Left lung (tissue), 4 donors: ENCODE measurements at regions not wholly inside any gene's neighbourhood (a gene's known extent, or its start where the extent isn't known, plus 50 kb on each side); places are given as distances from the start of the nearest gene placed in this dataset.

Experiments
- ATAC-seq: fragments of 200-7000 bp; cut with Tn5 transposase; one replicate; pipeline ENCODE4 v1.9.1; 2020; ENCODE audit warnings: moderate library complexity
- DNase-seq, 4 donors: peaks; one replicate each; pipeline ENCODE4 v3.0.0-alpha.2; 2013 to 2020
- H3K27ac ChIP-seq, 2 donors: fragments of 200-600 bp; sonication (generic) in 1 of 2; one replicate each; pipeline versions ENCODE4 v1.5.0 to v1.8.0; 2020 to 2021
- H3K27me3 ChIP-seq, 2 donors: fragments of 200-600 bp; sonication (generic) in 1 of 2; one replicate each; pipeline versions ENCODE4 v1.5.0 to v1.8.0; 2020 to 2021
- H3K36me3 ChIP-seq, 2 donors: fragments of 200-600 bp; sonication (generic) in 1 of 2; one replicate each; pipeline versions ENCODE4 v1.5.0 to v1.8.0; 2020 to 2021
- H3K4me1 ChIP-seq, 2 donors: fragments of 200-600 bp; one replicate each; pipeline ENCODE4 v1.8.0; 2021
- H3K4me3 ChIP-seq, 2 donors: fragments of 200-600 bp; sonication (generic) in 1 of 2; one replicate each; pipeline versions ENCODE4 v1.5.0 to v1.8.0; 2020 to 2021; ENCODE audit warnings: mild to moderate bottlenecking in 1 of 2
- H3K9me3 ChIP-seq, 2 donors: fragments of 200-600 bp; sonication (generic) in 1 of 2; one replicate each; pipeline versions ENCODE4 v1.5.0 to v1.8.0; 2020 to 2021
- CTCF ChIP-seq, 2 donors: fragments of 200-600 bp; sonication (generic) in 1 of 2; IDR thresholded peaks; one replicate each; pipeline versions ENCODE4 v1.5.0 to v1.8.0; 2021; ENCODE audit warnings: antibody characterized with exemption in 2 of 2
- intact Hi-C, 2 donors: fragments of 100-400 bp; cut with DNase I; formaldehyde crosslinking; loops; one replicate each; pipeline versions ENCODE4 v1.11.2 to v1.14.2; 2022
- donor health status: DM: no; HTN: yes; CAD: no.
- donor health status: DM: no; HTN: no; CAD: no.

DNA sequence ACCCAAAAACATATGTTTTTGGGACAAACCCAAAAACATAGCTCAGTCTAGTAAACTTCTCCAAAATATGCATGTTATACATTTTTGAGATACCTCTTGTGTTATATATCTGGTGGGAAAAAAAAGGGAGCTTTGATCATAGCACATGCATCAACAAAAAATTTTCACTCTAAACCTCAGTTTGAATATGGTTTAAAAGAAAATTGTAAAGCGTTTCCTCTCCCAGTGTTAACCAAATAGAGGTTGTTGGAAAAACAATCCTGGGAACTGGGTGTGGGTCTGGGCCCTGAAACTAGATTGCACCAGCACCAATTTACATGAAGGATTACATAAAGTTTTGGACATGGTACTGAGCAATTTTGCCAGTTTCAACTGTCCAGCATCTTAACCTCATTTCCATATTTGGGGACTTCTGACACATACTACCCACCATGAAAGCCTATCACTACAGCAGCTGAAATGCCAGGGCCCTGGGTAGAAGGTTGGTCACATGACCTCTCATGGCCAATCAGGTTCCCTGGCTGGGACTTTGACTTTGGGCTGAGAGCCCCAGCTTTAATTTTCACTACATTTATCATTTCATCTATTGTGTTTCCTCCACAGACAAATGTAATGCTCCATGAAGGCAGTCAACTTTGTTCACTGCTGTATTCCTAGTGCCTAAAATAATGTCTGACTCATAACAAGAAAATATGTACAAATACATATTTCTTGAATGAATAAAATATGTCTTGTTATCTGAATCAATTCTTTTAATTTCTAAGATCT lies 150.7 kb downstream of the SETD4 start:
- Histone ChIP-seq H3K36me3 (no peaks in the 10 kb centered on the region), H3K4me3 (no peak overlapping the region), H3K4me1 (peaks cover 0 to 9% of the 10 kb centered on the region in 2 donors), H3K27ac (no peak overlapping the region), H3K27me3 (no peaks in the 10 kb centered on the region), H3K9me3 (no peaks in the 10 kb centered on the region)
- no peak for TF ChIP-seq CTCF (IDR thresholded peaks at IDR 0.05)
- DNase-seq (no peak), ATAC-seq (no peak)
- intact Hi-C loops, result no loop called here

GRCh38 chr21:35908311-35909078 lies 151.8 kb downstream of the SETD4 start:
- peaks cover 0 to 9% of the 10 kb centered on the region in 2 donors for H3K4me1 ChIP-seq
- TF ChIP-seq CTCF (IDR thresholded peaks at IDR 0.05), result no peak
- H3K27me3 ChIP-seq, result no peaks in the 10 kb centered on the region
- H3K27ac ChIP-seq, result no peak overlapping the region
- no peak for ATAC-seq
- no peaks in the 10 kb centered on the region for H3K36me3 ChIP-seq
- no peaks in the 10 kb centered on the region for H3K9me3 ChIP-seq
- DNase-seq, result no peak
- intact Hi-C loops, result no loop called here
- H3K4me3 ChIP-seq, result no peak overlapping the region

DNA sequence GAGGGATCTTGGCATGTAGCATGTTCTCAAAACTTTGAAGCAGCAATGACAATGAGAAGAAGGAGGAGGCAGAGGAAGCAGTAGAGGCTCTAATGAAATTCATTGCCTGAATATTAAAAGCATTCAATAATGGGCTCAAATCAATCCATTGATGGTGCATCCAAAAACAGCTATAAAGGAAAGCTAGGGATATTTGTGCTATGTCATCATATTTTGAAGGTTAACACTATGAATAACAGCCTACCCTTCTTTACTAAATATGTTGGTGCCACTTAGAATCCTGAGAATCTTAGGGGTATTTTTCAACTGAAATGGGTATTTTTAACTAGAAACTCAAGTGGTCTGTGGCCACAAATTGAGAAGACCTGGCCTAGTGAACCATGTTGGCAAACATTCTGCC lies 153.7 kb downstream of the SETD4 start:
- no peak for DNase-seq
- no peaks in the 10 kb centered on the region for H3K27me3 ChIP-seq
- peaks cover 0 to 9% of the 10 kb centered on the region in 2 donors for H3K4me1 ChIP-seq
- TF ChIP-seq CTCF (IDR thresholded peaks at IDR 0.05), result no peak
- H3K9me3 ChIP-seq, result no peaks in the 10 kb centered on the region
- no peak for ATAC-seq
- no peaks in the 10 kb centered on the region for H3K36me3 ChIP-seq
- H3K4me3 ChIP-seq, result no peak overlapping the region
- H3K27ac ChIP-seq, result no peak overlapping the region
- intact Hi-C loops, result no loop called here

GRCh38 chr21:35905963-35906345 lies 154.4 kb downstream of the SETD4 start:
- Histone ChIP-seq H3K4me1 (peaks cover 0 to 9% of the 10 kb centered on the region in 2 donors), H3K9me3 (no peaks in the 10 kb centered on the region), H3K27ac (no peak overlapping the region), H3K36me3 (no peaks in the 10 kb centered on the region), H3K4me3 (no peak overlapping the region), H3K27me3 (no peaks in the 10 kb centered on the region)
- ATAC-seq, result no peak
- intact Hi-C loops, result no loop called here
- no peak for TF ChIP-seq CTCF (IDR thresholded peaks at IDR 0.05)
- no peak for DNase-seq
